NOMO-1 (cell line): ENCODE measurements at regions not wholly inside any gene's neighbourhood (a gene's known extent, or its start where the extent isn't known, plus 50 kb on each side); places are given as distances from the start of the nearest gene placed in this dataset.

Experiments
- DNase-seq, 2 experiments: peaks; one replicate each; lab custom pipeline; 2025; ENCODE audit not compliant: unreplicated experiment in 2 of 2; lab: John Stamatoyannopoulos, UW

DNA sequence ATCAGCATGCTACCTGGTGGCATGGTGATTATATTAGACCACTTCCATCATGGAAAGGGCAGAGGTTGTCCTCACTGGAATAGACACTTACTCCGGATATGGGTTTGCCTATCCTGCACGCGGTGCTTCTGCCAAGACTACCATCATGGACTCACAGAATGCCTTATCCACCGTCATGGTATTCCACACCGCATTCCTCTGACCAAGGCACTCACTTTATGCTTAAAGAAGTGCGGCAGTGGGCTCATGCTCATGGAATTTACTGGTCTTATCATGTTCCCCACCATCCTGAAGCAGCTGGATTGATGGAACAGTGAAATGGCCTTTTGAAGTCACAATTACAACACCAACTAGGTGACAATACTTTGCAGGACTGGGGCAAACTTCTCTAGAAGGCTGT, 109.2 kb upstream of the DRD2 start:
- DNase-seq: no peak

DNA sequence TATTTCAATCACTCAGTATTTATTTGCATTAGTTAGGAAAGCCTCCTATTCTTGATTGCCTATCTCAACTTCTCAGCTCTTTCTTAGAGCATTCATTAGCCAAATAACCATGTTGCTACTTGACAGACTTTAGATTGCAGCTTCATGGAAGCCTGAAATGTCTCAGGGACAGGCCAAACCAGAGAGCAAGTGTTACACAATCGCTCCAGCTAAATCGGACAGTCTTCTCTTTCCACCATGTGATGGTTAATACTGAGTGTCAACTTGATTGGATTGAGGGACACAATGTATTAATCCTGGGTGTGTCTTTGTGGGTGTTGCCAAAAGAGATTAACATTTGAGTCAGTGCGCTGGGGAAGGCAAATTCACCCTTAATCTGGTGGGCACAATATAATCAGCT, 106.5 kb upstream of the DRD2 start:
- DNase-seq: no peak

DNA sequence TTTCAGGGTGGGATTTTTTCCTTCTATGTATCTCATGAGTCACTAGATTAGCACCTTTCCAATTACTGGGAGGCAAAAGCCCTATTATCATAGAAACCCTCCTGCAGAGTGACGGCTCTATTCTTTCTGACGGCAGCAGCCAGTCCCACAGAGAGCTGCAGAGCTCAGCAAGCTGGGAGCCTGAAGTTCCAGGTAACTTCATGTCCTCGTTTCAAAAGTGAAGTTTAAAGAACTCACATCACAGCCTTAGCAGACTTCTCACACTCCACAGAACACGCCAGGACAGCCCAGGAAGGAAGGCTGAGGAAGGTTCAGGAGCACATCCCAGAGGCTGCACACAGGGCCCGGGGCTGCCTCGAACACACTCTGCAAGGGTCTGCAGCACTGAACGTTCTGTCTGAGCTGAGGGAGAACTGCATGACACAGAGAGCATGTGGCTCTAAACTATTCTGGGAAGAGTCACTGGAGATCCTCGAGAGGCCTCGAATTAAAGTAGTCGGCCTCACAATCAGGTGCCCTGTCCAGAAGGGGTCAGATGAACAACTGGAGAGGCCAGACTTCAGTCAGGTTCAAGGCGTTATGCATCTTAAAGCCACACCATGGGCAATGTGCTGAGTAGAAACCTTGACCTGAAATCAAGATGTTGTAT, 104.2 kb upstream of the DRD2 start:
- no peak for DNase-seq

DNA sequence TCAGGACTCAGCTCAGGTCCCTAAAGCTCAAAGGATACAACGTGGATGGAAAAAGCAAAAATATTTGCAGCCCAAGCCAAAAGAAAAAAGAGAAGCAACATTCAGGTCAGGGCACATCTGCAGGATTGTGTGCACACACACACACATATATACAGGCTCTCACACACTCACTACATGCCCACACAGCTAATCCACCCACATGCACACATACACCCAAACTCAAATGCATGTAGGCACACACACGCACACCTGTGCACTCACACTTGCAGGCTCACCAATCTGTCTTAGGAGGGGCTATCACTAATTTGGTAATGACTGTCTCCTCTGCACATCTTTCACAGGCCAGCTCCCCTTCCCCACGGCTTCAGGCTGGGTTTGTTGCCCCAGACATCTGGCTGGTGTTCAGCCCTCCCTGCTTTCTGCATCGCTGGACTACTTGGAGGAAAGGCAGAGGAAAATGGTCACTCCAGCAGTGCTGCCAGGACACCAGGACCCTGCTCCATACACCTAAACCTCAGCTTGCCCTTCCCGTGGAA, 103.6 kb upstream of the DRD2 start:
- no peak for DNase-seq

DNA sequence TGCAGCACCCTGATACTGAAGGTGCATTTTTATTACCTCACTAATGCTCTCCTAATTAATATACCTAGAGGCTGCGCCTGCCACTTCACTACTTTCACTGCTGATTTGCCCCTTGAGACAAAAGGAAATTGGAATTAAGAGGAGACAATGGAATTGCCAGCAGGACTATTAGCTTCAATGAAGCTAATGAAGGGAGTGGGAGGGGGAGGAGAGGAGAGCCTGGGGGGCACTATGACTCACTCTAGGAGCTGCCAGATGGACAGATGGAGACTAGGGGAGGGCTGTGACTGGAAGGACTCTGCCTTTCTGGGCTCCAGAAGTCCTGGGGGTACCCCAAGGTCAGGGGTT, 102.8 kb upstream of the DRD2 start:
- no peak for DNase-seq

DNA sequence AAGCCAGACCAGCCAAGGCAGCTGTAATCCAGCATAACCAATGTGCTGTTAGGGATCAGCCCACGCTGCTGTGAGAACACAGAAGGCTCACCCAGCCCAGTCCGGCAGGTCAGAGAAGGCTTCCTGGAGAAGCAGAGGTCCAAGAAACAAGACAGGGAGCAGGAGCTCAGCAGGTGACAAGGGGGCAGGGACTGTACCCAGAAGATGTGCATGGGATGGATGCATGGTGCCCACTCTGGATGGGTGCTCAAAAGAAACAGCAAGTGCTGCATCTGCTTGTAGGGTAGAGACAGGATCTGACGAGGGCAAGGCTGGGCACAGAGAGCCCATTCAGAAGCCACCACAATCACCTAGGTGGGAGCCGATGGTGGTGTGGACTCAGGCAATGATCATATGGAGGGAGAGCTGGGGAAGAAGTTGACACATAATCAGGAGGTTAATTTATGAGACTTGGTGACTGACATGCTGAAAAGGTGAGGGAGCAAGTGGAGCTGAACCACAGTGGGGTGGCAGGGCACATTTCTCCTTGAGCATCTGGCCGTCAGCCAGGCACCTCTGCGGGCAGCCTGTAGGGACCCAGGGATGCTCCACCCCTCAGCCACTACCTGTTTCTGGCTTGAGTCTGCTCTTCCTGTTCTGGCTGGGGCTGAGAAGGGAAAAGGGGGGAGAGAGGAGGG, 102.3 kb upstream of the DRD2 start:
- no peak for DNase-seq

DNA sequence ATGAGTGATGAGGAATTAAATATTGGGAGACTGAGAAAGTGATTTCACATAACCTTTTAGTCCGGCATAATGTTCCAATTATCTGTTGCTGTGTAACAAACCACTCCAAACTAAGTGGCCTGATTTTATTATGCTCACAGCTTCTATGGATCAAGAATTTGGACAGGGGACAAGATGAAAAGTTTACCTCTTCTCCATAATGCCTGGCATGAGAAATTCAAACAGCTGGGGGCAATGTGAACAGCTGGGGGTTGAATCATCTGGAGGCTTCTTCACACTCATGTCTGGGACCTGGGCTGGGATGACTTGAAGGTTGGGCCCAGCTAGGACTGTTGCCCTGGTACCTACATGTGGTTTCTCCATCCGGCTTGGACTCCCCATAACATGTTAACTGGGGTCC, 99.4 kb upstream of the DRD2 start:
- no peak for DNase-seq

DNA sequence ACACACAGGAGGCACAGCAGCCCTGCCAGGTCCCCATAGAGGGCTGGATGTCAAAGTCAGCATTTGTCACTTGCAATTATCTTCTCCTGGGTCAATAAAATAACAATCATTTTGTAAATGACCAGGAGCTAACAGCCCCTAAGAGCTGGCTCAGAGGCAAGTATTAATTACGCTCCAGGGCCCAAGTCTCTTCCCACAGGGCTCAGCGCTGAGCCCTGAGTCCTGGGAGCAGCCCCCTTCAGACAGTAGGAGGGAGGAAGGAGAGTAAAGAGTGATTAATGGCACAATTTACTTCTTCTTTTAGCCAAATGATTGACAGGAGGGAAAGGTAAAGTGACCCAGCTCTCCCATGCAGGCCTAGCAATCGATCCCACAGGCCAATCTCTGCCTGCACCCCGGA, 99.0 kb upstream of the DRD2 start:
- DNase-seq: no peak

DNA sequence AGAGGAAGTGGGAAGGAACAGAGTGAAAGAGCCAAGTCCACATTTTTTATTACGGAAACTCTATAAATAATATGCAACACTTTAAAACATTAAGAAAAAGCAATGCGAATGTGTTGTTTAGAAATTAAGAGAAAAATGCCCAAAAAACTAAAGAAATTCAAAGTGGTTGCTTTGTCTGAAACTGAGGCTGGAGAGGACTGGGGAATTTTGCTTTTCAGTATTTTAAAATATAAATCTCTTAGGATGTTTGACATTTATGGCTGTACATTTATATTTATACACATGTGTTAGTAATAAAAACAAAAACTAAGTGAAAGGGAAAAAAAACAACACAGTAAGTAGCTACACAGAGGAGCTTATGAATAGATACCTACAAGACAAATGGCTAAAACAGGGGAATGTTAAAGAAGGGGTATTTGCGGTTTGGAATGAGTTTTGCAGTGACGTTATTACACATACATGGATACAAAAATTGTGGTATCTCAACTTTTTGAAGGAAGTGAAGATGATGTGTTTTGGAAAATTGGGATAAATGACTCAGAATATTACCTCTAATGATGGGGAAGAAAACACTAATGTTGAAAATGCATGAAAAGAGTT, 97.0 kb upstream of the DRD2 start:
- DNase-seq: no peak

DNA sequence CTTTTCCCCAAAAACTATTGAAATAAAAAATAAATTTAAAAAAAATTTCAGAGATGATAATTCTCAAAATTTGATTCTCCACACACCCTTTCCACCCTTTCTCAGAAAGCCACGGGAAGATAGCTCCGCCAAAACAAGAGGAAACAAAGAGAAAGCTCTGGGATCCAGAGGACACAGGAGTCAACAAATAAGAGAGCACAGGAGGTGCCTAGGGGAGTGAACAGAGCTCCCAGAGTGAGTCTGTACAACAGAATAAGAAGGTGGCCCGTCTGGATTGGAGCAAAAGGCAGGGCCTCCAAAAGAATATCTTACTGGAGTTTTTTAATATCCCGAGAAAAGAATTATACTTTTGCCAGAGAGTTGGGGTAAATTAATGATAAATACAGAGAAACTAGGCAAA, 96.3 kb upstream of the DRD2 start:
- DNase-seq: no peak

DNA sequence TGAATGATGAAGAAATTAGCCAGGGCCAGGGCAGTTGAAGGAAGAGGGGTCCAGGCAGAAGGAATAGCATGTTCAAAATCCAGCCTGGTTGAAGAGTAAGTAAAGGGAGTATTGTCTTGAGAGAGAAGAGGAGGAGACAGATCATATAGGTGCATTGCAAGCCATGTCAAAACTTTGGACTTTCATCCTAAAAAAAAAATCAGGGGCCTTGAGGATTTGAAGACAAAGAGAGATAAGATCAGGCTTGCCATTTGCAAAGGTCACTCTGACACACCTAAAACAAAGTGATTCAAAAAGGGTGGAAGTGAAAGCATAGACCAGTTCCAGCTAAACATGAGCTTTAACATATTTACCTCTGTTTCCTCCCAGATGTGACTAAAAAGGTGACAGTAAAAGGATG, 95.7 kb upstream of the DRD2 start:
- DNase-seq: no peak

DNA sequence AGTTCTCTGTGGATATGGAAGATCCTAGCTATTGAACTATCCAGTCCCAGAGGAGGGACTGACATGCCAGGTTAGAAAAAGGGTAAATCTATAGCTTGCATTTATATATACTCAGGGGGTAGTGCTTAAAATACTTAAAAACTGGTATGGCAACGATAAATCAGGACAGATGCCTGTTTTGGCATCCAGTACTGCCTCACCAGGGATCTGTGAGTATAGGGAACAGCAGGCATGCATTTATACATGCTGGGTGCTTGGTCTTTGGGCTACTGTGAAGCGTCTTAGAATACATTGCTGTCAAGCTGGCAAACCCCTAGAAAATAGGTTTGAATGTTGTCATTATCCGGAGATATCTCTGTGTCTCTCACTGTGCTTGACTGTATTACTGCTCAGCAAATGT, 94.2 kb upstream of the DRD2 start:
- no peak for DNase-seq

DNA sequence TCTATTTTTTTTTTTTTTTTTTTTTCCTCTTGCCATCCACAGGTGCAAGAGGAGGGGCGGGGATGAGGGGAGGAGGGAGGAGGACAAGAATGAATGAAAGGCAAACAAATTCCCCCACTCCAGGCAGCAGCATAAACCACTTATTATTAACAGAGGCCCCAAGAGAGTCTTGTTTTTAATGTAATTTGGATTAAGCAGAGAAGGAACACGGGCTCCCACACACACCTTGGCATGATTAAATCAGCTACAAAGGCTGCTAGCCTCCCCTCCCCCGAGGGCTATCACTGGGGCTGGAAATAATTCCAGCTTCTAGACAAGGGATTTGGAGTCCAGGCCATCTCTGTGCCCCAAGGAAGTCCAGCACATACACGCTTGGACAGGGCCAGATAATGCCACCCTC, 93.4 kb upstream of the DRD2 start:
- no peak for DNase-seq

DNA sequence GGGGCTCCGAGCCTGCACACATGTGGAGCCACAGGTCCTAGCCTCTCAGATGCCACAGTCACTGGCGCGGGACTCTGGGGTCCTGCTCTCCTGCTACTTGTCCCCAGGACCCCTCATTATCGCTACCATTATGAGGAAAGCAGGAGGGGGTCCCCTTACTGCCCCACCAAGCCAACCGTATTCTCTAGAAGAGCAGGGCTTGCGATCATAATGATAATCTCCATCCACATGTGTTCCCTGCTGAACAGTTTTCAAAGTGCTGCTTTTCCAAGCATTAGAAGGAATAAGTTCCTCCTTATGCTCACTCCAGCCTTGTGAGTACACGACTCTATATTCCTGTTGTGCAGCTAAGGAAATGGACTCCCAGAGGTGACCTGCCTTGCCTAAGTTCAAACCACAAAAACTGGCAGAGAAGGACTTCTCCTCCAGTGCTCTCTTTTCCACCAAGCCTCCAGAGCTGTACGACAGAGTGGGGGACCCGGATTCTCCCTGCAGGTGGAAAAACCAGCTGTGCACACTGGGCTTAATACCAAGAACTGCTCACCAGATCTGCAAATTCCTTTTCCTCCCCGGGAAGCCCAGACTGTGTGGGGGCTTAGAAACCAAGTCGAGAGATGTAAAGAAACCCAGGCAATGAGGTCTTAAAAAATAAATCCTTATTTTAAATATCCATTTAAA, 92.8 kb upstream of the DRD2 start:
- no peak for DNase-seq

DNA sequence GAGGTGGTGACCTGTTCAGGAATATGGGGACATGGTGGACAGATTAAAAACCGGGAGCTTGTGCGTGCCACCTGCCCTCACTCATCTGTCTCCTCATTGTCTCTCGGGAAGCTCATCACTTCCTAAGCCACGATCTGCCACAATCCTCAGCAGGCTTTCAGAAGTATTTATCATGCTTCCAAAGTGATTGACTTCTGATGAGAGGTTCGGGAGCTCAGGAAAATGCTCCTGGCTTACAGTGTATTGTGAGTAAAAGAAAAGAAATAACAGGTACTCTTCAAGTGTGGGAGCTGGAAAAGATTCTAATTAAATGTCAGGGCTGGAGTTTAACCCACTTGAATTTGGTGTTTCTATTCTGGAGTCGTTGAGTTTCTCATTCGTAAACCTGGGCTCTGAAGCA, 91.9 kb upstream of the DRD2 start:
- DNase-seq: no peak

DNA sequence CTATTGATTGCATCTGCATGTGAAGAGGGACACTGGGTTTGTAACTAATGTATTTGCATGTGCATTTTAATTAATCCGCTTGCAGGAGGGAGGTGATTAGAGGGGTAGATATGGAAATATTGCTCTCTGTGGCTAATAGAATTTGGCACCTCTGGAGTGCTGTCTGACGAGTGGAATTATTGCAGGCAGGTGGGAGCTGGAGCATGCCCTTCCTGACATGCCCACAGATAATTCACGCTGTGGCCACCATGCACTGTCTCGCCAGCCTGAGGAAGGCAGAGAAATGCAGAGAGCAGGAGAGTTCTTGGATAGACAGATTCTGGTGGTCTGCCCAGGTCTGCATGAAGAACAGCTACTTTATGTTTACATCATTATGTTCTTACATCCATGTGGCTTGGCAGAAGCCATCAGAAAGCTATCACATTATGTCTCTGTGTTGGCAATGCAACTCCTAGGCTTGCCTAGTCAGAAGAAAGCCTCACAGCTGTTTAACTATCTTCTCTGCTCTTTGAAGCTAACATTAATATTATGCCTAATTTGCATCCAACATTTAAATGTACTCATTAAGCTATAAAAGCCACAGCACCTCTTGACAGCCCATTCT, 89.4 kb upstream of the DRD2 start:
- DNase-seq: no peak

DNA sequence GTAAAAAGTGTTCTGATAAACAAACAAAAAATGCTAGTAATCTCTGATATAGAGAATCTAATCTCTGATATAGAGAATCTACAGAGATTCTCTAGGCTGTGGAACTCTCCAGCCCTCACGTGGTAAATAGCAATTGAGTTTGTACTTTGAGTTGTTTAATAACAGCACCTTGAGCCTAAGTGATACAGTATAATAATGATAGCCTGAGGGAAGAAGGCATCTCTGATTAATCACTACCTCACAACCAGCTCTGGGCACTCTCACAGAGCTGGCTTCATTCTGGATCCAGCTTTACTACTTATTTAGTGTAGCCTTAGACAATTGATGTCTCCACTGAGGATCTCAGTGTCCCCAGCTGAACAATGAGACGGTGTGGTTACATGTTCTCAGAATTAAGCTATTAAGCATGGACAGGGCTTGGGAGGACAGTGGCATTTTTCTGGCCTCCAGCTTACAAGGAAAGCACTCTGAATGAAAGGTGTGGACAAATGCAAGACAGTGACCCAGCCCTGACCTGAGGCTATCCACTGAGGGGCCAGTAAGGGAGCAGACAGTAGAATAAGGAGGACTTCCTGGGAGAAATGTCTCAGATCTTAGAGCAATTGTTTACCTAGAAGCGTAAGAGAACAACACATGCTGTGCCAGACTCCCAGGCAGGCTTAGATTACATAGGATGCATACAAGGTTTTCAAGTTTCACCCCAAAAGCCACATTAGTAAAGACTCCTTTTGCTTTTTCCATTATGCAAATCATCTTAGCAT, 88.7 kb upstream of the DRD2 start:
- DNase-seq: no peak

DNA sequence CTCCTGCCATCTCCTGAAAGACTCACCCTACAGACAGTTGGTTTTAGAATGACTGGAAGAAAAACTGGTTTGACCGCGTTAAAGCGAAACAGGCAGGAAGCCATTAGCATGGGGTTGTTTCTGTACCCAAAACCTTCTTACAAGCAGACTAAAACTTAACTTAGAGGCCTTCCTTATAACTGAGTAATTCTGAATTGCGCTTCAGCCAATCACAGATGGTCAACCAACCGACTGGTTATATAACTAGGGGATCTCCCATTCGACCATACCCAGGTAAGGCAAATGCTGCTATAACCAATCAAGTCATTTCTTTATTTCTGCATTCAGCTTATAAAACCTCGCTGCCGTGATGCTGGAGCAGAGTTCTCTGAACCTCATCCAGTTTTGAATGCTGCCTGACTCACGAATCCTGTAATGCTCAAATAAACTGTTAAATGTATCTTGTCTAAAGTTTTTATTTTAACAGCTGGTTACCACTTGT, 87.8 kb upstream of the DRD2 start:
- DNase-seq: no peak

DNA sequence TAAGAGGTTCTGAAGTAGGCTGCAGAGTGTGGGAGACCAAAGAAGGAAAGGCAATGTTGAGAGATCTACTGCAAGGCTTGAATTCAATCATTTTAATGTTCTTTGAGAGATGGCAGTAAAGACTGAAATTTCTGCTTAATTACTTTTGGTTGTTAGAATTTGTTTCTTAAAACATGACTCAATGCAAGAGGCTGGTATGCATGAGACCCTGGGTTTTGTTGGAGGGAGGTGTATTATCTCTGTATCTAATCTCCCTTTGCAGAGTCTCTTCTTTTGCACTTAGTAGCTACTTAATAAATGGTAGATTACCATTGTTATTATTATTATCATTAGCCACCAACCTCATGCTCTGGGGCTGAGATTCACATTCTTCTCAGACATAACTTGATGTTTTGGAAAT, 87.4 kb upstream of the DRD2 start:
- no peak for DNase-seq

DNA sequence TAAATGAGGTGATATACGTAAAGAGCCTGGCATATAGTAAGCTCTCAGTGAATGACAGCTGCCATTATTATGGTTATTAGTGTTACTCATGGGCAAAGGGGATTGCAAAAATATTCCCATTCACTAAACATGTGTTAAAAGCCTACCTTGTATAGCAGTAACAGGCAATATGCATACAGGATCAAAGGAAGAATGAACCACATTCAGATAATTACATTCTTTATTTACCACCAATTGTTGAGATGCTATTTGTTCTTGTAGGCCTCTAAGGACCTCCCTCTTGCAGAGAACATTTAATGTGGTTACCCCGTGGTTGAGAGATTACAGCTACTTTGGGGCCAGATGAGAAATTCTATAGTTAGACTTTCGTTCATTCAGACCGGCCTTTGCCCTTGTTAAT, 82.7 kb upstream of the DRD2 start:
- no peak for DNase-seq

DNA sequence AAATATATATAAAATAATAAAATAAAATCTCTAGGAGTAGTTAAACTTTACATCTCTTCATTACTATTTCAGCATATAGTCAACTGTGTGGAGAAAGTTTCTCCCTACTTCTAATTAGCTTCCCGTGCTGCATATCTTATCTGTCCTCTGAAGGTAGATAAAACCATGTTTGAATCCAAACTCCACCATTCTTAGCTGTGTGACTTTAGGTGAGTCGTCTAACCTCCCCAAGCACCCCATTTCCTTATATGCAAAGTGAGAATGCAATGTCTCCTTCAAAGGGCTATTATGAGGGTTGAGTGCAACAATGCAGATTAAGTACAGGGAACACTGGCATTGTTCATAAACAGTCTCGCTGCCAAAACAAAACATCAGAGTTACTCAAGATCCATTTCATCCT, 80.8 kb upstream of the DRD2 start:
- no peak for DNase-seq
